ENCODE measurements at regions not wholly inside any gene's neighbourhood (a gene's known extent, or its start where the extent isn't known, plus 50 kb on each side); places are given as distances from the start of the nearest gene placed in this dataset.

DNA sequence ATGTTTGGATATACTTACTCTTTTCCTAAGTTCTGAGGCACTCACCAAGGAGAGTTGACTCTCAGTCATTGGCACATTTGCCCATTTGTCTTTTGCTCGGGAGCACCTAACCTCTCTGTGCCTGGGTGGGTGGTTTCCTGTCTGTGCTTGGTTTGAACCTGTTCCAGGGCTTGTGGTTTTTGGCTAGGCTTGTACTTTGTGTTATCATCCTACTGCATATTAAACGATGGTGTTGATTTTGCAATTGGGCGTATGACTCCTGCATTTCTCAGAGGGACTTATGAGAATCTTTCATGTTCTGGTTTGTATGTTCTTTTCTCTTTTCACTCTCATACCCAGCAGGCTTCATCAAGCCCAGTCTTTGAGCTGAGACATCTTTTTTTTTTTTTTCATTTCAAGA lies 161.7 kb downstream of the BTC start:
- Histone ChIP-seq H3K27me3 (ENCODE audit: insufficient read depth, low read depth, severe bottlenecking) (no peaks in the 10 kb centered on the region), H3K36me3 (no peaks in the 10 kb centered on the region), H3K9me3 (ENCODE audit: severe bottlenecking) (no peaks in the 10 kb centered on the region), H3K4me3 (ENCODE audit: low read depth, low read length) (no peak overlapping the region), H3K27ac (no peak overlapping the region)
- TF ChIP-seq, protein P1, sequence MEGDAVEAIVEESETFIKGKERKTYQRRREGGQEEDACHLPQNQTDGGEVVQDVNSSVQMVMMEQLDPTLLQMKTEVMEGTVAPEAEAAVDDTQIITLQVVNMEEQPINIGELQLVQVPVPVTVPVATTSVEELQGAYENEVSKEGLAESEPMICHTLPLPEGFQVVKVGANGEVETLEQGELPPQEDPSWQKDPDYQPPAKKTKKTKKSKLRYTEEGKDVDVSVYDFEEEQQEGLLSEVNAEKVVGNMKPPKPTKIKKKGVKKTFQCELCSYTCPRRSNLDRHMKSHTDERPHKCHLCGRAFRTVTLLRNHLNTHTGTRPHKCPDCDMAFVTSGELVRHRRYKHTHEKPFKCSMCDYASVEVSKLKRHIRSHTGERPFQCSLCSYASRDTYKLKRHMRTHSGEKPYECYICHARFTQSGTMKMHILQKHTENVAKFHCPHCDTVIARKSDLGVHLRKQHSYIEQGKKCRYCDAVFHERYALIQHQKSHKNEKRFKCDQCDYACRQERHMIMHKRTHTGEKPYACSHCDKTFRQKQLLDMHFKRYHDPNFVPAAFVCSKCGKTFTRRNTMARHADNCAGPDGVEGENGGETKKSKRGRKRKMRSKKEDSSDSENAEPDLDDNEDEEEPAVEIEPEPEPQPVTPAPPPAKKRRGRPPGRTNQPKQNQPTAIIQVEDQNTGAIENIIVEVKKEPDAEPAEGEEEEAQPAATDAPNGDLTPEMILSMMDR (IDR thresholded peaks at IDR 0.05; ENCODE audit: low read depth, low read length) = no peak
- DNase-seq = no peak

GRCh38 chr4:74635074-74635473 lies 159.2 kb downstream of the BTC start:
- no peaks in the 10 kb centered on the region for H3K36me3 ChIP-seq
- H3K9me3 ChIP-seq (ENCODE audit: severe bottlenecking) = no peaks in the 10 kb centered on the region
- H3K4me3 ChIP-seq (ENCODE audit: low read depth, low read length) = no peak overlapping the region
- no peak overlapping the region for H3K27ac ChIP-seq
- TF ChIP-seq, protein P1 (IDR thresholded peaks at IDR 0.05; ENCODE audit: low read depth, low read length) = no peak
- H3K27me3 ChIP-seq (ENCODE audit: insufficient read depth, low read depth, severe bottlenecking) = no peaks in the 10 kb centered on the region
- DNase-seq = no peak

GRCh38 chr4:74635490-74636123 lies 158.7 kb downstream of the BTC start:
- DNase-seq = no peak

DNA sequence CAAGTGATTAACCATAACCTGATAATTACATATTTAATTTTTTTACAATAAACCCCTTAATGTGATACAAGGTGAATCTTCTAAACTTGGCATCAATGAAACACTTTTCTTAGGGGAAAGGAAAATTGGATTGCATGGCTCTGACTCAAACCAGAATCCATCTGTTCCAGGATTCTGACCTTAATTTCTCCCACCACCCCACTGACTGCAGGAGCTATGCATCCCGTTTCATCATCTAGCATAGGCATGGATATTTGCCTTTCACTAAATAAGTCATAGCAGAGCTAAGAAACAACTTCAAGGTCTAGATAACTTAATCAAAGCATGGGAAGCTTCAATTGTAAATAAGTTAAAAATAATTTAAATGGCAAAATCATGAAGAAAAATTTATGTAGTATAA lies 156.3 kb downstream of the BTC start:
- Histone ChIP-seq H3K9me3 (ENCODE audit: severe bottlenecking) (no peaks in the 10 kb centered on the region), H3K4me3 (ENCODE audit: low read depth, low read length) (no peak overlapping the region), H3K36me3 (no peaks in the 10 kb centered on the region), H3K27me3 (ENCODE audit: insufficient read depth, low read depth, severe bottlenecking) (no peaks in the 10 kb centered on the region), H3K27ac (no peak overlapping the region)
- no peak for DNase-seq
- TF ChIP-seq, protein P1 (IDR thresholded peaks at IDR 0.05; ENCODE audit: low read depth, low read length) = no peak

More at GRCh38 chr4:74635490-74636123, 158.7 kb downstream of the BTC start:
- Histone ChIP-seq H3K9me3 (ENCODE audit: severe bottlenecking) (no peaks in the 10 kb centered on the region), H3K27me3 (ENCODE audit: insufficient read depth, low read depth, severe bottlenecking) (no peaks in the 10 kb centered on the region), H3K36me3 (no peaks in the 10 kb centered on the region), H3K4me3 (ENCODE audit: low read depth, low read length) (no peak overlapping the region), H3K27ac (no peak overlapping the region)
- TF ChIP-seq, protein P1 (IDR thresholded peaks at IDR 0.05; ENCODE audit: low read depth, low read length) = no peak

- Histone ChIP-seq H3K9me3 (ENCODE audit: severe bottlenecking) (no peaks in the 10 kb centered on the region), H3K4me3 (ENCODE audit: low read depth, low read length) (no peak overlapping the region), H3K27me3 (ENCODE audit: insufficient read depth, low read depth, severe bottlenecking) (no peaks in the 10 kb centered on the region), H3K27ac (no peak overlapping the region), H3K36me3 (no peaks in the 10 kb centered on the region)
- TF ChIP-seq, protein P1 (IDR thresholded peaks at IDR 0.05; ENCODE audit: low read depth, low read length) = no peak
- no peak for DNase-seq
These were observed 155.6 kb downstream of the BTC start for GRCh38 chr4:74638689-74639088.
